ENCODE measurements at regions not wholly inside any gene's neighbourhood (a gene's known extent, or its start where the extent isn't known, plus 50 kb on each side); places are given as distances from the start of the nearest gene placed in this dataset.

DNA sequence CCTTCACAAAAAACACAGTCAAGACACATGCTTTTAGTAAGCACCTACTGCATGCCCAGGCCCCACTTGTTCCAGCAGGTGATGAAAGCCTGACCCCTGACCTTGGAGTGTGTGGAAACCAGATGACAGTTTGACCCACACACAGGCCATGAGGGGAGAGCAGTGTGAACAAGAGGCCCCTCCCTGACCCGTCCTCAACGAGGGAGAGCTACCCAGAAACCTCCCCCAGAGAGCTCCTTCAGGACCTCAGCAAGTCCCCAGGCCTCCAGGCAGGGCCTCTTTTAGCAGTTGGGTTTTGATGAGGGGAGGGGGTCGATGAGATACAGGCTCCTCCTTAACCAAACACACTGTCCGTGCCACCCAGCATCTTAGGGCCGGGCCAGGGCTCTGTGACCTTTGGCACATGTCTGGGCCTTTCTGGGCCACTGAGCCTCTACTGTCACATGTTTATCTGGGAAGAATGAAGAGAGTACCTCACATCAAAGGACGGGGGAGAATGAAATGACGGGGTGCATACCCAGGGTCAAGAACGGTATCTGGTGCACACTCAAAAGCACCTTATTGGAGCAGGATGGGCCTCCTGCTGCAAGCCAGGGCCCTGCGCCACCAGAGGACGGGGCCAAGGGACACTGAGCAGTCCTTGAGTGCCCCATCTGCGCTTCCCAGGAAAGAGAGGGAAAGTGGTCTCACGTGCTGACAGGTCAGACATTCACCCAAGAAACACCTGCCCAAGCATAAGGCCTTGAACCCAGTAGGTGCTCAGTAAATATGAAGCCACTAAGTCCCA, 202.6 kb upstream of the ZMIZ1 start:
- Histone ChIP-seq H3K27ac (ENCODE audit: low read depth in 2 of 2, low read length in 1 of 2) (no peak overlapping the region), H3K27me3 (ENCODE audit: control insufficient read depth in 1 of 2, insufficient read depth in 2 of 2, low read length in 2 of 2) (no peaks in the 10 kb centered on the region), H3K4me1 (ENCODE audit: control insufficient read depth in 2 of 2, insufficient read depth in 2 of 2, low read length in 1 of 2) (peaks cover 0 to 12% of the 10 kb centered on the region in 2 donors), H3K4me3 (ENCODE audit: low read depth in 1 of 2, low read length in 2 of 2) (no peak overlapping the region), H3K36me3 (ENCODE audit: control insufficient read depth in 2 of 2, insufficient read depth in 2 of 2, low read length in 1 of 2) (no peaks in the 10 kb centered on the region), H3K9me3 (ENCODE audit: control insufficient read depth in 2 of 2, insufficient read depth in 1 of 2, low read depth in 1 of 2, low read length in 1 of 2) (peaks cover 0 to 2% of the 10 kb centered on the region in 2 donors)
- 90 to 91% methylated on average over 12 of the region's 12 CpGs for WGBS, 2 donors

DNA sequence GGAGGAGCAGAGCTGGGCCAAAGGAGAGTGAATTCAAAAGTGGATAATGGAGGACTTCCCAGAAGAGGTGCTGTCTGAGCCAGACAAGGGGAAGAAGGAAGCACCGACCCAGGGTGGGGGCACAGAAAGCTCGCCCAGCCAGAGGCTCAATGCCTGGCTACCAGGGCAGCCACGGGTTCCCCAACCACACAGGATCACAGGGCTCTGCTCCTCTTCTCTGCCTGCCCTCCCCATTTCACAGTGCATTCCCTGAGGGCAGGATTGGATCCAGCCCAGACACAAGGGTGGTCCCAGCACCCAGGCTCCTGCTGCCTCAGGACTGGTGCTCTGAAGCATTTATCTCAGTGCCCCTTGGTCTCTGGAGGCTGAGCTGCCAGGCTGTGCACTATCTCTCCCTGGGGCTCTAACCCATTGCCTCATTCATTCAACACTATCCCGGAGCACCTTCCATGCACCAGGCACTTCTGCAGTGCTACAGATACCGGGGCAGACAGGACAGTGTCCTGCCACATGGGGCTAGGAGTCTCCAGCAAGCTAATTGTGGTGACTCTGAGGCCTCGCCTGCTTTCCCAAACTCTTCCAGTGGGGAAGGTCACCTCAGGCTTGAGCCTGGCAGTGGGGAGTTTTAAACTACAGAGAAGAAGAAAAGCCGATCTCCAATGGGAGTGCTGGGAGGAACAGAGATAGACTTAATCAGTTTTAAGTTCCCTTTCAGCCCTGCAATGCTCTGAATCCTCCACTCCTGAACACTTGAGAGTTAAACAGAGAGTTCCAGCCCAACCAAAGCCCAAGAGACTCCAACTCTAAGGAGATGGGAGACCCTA, 201.8 kb upstream of the ZMIZ1 start:
- peaks cover 0 to 2% of the 10 kb centered on the region in 2 donors for H3K9me3 ChIP-seq (ENCODE audit: control insufficient read depth in 2 of 2, insufficient read depth in 1 of 2, low read depth in 1 of 2, low read length in 1 of 2)
- no peaks in the 10 kb centered on the region for H3K27me3 ChIP-seq (ENCODE audit: control insufficient read depth in 1 of 2, insufficient read depth in 2 of 2, low read length in 2 of 2)
- H3K4me1 ChIP-seq (ENCODE audit: control insufficient read depth in 2 of 2, insufficient read depth in 2 of 2, low read length in 1 of 2): peaks cover 0 to 7% of the 10 kb centered on the region in 2 donors
- H3K4me3 ChIP-seq (ENCODE audit: low read depth in 1 of 2, low read length in 2 of 2): no peak overlapping the region
- no peaks in the 10 kb centered on the region for H3K36me3 ChIP-seq (ENCODE audit: control insufficient read depth in 2 of 2, insufficient read depth in 2 of 2, low read length in 1 of 2)
- WGBS, 2 donors: 88 to 89% methylated on average over 7 of the region's 7 CpGs
- no peak overlapping the region for H3K27ac ChIP-seq (ENCODE audit: low read depth in 2 of 2, low read length in 1 of 2)

DNA sequence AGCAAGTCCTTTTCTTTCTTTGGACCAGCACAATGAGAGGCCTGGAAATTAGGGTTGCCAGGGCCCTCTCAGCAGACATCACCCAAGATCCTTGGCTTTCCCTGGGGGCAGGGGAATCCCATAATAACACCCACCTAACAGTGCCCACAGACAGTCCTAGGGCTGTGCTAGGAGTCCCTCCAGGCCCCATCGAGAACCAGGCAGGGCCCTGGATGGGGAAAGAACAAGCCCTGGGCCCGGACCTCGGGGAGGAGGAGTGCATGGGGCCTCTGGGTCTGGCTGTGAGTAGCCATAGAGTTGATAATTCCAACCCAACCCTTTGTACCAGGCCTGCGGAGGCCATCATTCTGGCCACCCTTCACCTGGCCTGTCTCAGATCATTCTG, 201.2 kb upstream of the ZMIZ1 start:
- Histone ChIP-seq H3K27ac (ENCODE audit: low read depth in 2 of 2, low read length in 1 of 2) (no peak overlapping the region), H3K9me3 (ENCODE audit: control insufficient read depth in 2 of 2, insufficient read depth in 1 of 2, low read depth in 1 of 2, low read length in 1 of 2) (peaks cover 0 to 2% of the 10 kb centered on the region in 2 donors), H3K4me3 (ENCODE audit: low read depth in 1 of 2, low read length in 2 of 2) (no peak overlapping the region), H3K4me1 (ENCODE audit: control insufficient read depth in 2 of 2, insufficient read depth in 2 of 2, low read length in 1 of 2) (peaks cover 0 to 7% of the 10 kb centered on the region in 2 donors), H3K36me3 (ENCODE audit: control insufficient read depth in 2 of 2, insufficient read depth in 2 of 2, low read length in 1 of 2) (no peaks in the 10 kb centered on the region), H3K27me3 (ENCODE audit: control insufficient read depth in 1 of 2, insufficient read depth in 2 of 2, low read length in 2 of 2) (no peaks in the 10 kb centered on the region)
- 85 to 94% methylated on average over 4 of the region's 4 CpGs for WGBS, 2 donors

DNA sequence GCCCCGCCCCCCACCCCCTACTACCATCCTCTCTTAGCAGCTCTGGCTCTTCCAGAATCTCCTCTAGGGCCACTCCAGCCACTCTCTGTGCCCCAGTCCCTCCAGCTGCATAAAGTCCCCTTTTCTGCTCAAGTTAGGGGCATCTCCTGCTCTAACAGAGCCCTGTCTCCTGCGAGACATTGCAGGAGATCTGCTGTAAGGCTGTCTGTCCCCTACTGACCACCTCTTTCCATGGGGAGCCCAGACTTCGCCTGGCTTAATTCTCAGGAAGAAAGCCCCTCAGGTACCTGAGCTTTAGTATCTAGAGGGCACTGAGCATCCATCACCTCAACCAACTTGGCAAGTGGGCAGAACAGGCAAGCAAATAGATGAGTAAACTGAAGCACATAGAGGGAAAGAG, 200.7 kb upstream of the ZMIZ1 start:
- Histone ChIP-seq H3K4me3 (ENCODE audit: low read depth in 1 of 2, low read length in 2 of 2) (no peak overlapping the region), H3K27me3 (ENCODE audit: control insufficient read depth in 1 of 2, insufficient read depth in 2 of 2, low read length in 2 of 2) (no peaks in the 10 kb centered on the region), H3K27ac (ENCODE audit: low read depth in 2 of 2, low read length in 1 of 2) (no peak overlapping the region), H3K9me3 (ENCODE audit: control insufficient read depth in 2 of 2, insufficient read depth in 1 of 2, low read depth in 1 of 2, low read length in 1 of 2) (no peaks in the 10 kb centered on the region), H3K4me1 (ENCODE audit: control insufficient read depth in 2 of 2, insufficient read depth in 2 of 2, low read length in 1 of 2) (peaks cover 0 to 7% of the 10 kb centered on the region in 2 donors), H3K36me3 (ENCODE audit: control insufficient read depth in 2 of 2, insufficient read depth in 2 of 2, low read length in 1 of 2) (no peaks in the 10 kb centered on the region)
- WGBS, 2 donors: 91 to 93% methylated on average over 3 of the region's 3 CpGs

DNA sequence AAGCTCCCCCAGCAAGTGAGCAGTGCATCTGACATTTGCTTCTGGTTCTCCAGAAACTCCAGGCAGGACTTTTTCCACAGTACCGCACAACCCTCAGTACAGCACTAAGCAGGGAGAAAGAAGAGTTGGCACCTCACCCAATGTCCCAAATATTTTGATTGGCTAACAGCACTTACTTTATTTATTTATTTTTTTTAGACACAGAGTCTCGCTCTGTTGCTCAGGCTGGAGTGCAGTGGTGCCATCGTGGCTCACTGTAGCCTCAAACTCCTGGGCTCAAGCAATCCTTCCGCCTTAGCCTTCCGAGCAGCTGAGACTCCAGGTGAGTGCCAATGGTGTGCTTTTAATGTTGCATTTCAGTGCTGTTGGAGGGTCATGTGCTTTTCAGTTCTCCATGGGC, 200.3 kb upstream of the ZMIZ1 start:
- no peaks in the 10 kb centered on the region for H3K27me3 ChIP-seq (ENCODE audit: control insufficient read depth in 1 of 2, insufficient read depth in 2 of 2, low read length in 2 of 2)
- no peaks in the 10 kb centered on the region for H3K36me3 ChIP-seq (ENCODE audit: control insufficient read depth in 2 of 2, insufficient read depth in 2 of 2, low read length in 1 of 2)
- H3K4me3 ChIP-seq (ENCODE audit: low read depth in 1 of 2, low read length in 2 of 2): no peak overlapping the region
- WGBS, 2 donors: 88 to 90% methylated on average over 5 of the region's 5 CpGs
- no peak overlapping the region for H3K27ac ChIP-seq (ENCODE audit: low read depth in 2 of 2, low read length in 1 of 2)
- peaks cover 0 to 7% of the 10 kb centered on the region in 2 donors for H3K4me1 ChIP-seq (ENCODE audit: control insufficient read depth in 2 of 2, insufficient read depth in 2 of 2, low read length in 1 of 2)
- no peaks in the 10 kb centered on the region for H3K9me3 ChIP-seq (ENCODE audit: control insufficient read depth in 2 of 2, insufficient read depth in 1 of 2, low read depth in 1 of 2, low read length in 1 of 2)

DNA sequence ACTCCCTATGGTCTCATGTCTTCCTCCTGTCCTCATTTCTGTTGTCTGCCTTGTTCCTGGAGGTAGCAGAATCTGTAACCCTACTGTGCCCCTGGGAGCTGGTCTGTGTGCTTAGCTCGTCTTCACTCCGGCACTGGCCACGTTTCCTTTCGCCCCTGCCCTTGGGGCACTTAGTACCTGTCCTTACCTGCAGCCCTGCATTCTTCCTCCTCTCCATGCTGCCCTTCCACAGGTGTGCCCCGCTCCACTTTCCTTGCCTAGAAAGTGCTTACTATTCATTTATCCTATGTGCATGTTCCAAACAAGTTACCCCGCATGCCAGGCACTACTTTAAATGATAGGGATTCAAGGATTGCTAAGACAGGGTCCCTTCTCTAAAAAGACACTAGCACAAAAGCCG, 199.9 kb upstream of the ZMIZ1 start:
- H3K4me3 ChIP-seq (ENCODE audit: low read depth in 1 of 2, low read length in 2 of 2): no peak overlapping the region
- WGBS, 2 donors: 55 to 73% methylated on average over 7 of the region's 7 CpGs
- no peak overlapping the region for H3K27ac ChIP-seq (ENCODE audit: low read depth in 2 of 2, low read length in 1 of 2)
- no peaks in the 10 kb centered on the region for H3K9me3 ChIP-seq (ENCODE audit: control insufficient read depth in 2 of 2, insufficient read depth in 1 of 2, low read depth in 1 of 2, low read length in 1 of 2)
- H3K4me1 ChIP-seq (ENCODE audit: control insufficient read depth in 2 of 2, insufficient read depth in 2 of 2, low read length in 1 of 2): peaks cover 0 to 7% of the 10 kb centered on the region in 2 donors
- H3K27me3 ChIP-seq (ENCODE audit: control insufficient read depth in 1 of 2, insufficient read depth in 2 of 2, low read length in 2 of 2): no peaks in the 10 kb centered on the region
- no peaks in the 10 kb centered on the region for H3K36me3 ChIP-seq (ENCODE audit: control insufficient read depth in 2 of 2, insufficient read depth in 2 of 2, low read length in 1 of 2)

DNA sequence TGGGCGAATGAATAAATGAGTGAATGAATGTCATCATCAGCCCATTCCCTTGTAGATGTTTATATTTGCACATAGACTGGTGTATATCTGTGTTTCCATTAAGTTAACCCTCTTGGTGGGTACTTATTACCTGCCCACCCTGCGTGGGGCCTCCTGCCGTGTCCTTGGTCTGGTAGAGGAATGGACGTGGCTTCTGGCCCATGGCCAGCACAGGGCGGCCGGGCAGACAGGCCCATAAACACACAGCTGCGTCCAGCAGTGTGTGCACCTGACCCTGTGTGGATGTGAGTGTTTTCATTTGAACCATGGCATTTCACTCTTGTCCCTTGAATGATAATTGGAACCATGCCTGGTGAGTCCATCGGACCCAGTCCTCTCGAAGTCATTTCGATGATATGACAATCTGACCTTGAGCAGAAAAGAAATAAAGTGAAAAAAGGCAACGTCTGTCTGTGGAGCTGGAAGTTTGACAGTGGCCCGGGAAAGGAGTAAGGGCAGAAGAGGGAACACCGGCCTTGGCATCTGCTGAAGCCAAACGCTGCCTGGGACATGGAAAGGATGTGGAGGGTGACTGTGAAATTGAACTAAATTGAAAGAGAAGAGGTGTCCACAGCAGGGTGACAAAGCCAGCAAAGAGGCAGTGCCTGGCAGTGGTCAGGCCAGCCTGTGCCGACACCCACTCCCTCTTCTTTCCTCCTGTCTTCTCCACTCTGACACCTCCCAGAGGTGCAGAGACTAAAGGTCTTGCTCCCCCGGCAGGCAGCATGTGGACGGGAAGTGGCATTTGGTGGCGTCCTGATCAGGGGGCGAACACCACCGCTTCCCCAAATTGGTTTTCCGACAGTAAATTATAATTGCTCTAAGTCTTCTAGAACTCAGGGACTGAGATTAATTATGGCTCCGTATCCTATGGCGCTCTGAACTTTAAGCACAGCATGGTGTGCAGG, 199.0 kb upstream of the ZMIZ1 start:
- H3K27ac ChIP-seq (ENCODE audit: low read depth in 2 of 2, low read length in 1 of 2): no peak overlapping the region
- no peaks in the 10 kb centered on the region for H3K27me3 ChIP-seq (ENCODE audit: control insufficient read depth in 1 of 2, insufficient read depth in 2 of 2, low read length in 2 of 2)
- H3K4me3 ChIP-seq (ENCODE audit: low read depth in 1 of 2, low read length in 2 of 2): no peak overlapping the region
- H3K4me1 ChIP-seq (ENCODE audit: control insufficient read depth in 2 of 2, insufficient read depth in 2 of 2, low read length in 1 of 2): peaks cover 0 to 7% of the 10 kb centered on the region in 2 donors
- no peaks in the 10 kb centered on the region for H3K36me3 ChIP-seq (ENCODE audit: control insufficient read depth in 2 of 2, insufficient read depth in 2 of 2, low read length in 1 of 2)
- H3K9me3 ChIP-seq (ENCODE audit: control insufficient read depth in 2 of 2, insufficient read depth in 1 of 2, low read depth in 1 of 2, low read length in 1 of 2): no peaks in the 10 kb centered on the region
- WGBS, 2 donors: 84 to 89% methylated on average over 23 of the region's 23 CpGs

DNA sequence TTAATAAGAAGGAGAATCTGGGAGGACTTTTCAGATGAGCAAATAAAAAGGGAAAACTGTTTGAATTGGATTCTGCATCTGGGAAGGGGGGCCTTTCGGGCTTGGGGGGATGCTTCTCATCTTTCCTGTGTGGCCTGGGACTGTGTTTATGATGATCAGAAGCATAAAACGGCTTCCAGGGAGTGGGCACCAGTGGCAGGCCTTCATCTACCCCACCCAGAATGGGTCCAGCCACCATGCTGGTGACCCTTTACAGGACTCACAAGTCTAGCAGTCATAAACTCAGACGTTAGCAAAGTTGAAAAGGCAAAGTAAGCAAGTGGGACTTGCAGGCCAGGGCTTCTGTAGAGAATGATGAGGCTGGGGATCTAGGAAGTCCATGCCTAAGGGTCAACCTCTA, 198.3 kb upstream of the ZMIZ1 start:
- Histone ChIP-seq H3K4me1 (ENCODE audit: control insufficient read depth in 2 of 2, insufficient read depth in 2 of 2, low read length in 1 of 2) (peaks cover 0 to 2% of the 10 kb centered on the region in 2 donors), H3K4me3 (ENCODE audit: low read depth in 1 of 2, low read length in 2 of 2) (no peak overlapping the region), H3K36me3 (ENCODE audit: control insufficient read depth in 2 of 2, insufficient read depth in 2 of 2, low read length in 1 of 2) (no peaks in the 10 kb centered on the region), H3K9me3 (ENCODE audit: control insufficient read depth in 2 of 2, insufficient read depth in 1 of 2, low read depth in 1 of 2, low read length in 1 of 2) (no peaks in the 10 kb centered on the region), H3K27ac (ENCODE audit: low read depth in 2 of 2, low read length in 1 of 2) (no peak overlapping the region), H3K27me3 (ENCODE audit: control insufficient read depth in 1 of 2, insufficient read depth in 2 of 2, low read length in 2 of 2) (no peaks in the 10 kb centered on the region)
- WGBS, 2 donors: 74 to 82% methylated on average over 3 of the region's 3 CpGs

DNA sequence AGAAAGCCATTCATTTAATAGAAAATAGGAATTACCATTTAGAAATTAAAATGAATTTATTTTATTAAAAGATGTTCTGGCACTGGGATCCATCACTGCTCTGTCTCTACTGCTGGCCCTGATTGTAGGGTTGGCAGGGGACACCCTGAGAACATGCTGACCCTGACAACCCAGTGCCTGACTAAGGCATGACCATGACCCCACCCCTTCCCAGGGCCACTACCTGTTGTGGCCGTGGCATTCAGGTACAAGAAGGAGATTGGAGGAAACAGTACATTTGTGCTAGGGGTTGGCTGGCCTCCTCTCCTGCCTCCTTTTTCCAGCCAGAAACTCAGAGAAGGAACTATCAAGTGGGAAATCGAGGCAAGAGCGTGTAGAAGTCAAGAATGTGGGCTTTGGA, 197.0 kb upstream of the ZMIZ1 start:
- 89 to 94% methylated on average over 3 of the region's 3 CpGs for WGBS, 2 donors
- peaks cover 0 to 2% of the 10 kb centered on the region in 2 donors for H3K4me1 ChIP-seq (ENCODE audit: control insufficient read depth in 2 of 2, insufficient read depth in 2 of 2, low read length in 1 of 2)
- H3K9me3 ChIP-seq (ENCODE audit: control insufficient read depth in 2 of 2, insufficient read depth in 1 of 2, low read depth in 1 of 2, low read length in 1 of 2): no peaks in the 10 kb centered on the region
- H3K27ac ChIP-seq (ENCODE audit: low read depth in 2 of 2, low read length in 1 of 2): no peak overlapping the region
- H3K4me3 ChIP-seq (ENCODE audit: low read depth in 1 of 2, low read length in 2 of 2): no peak overlapping the region
- no peaks in the 10 kb centered on the region for H3K36me3 ChIP-seq (ENCODE audit: control insufficient read depth in 2 of 2, insufficient read depth in 2 of 2, low read length in 1 of 2)
- no peaks in the 10 kb centered on the region for H3K27me3 ChIP-seq (ENCODE audit: control insufficient read depth in 1 of 2, insufficient read depth in 2 of 2, low read length in 2 of 2)

Measured in esophagus (tissue), 2 donors.